Adrenal gland (tissue), 5 donors: ENCODE measurements at regions not wholly inside any gene's neighbourhood (a gene's known extent, or its start where the extent isn't known, plus 50 kb on each side); places are given as distances from the start of the nearest gene placed in this dataset.
A peak's percentile ranks its signal among the peaks of the same experiment; 100 is the strongest.

ENCODE experiments used
- CTCF ChIP-seq, 6 experiments: fragments of 450-650 bp in 4 of 6; fragments of 200-600 bp in 2 of 6; sonication (generic) in 1 of 6; IDR thresholded peaks; 1 replicate in 5 of 6; 2 replicates in 1 of 6; pipeline versions ENCODE4 v1.5.1 to v1.8.0; 2016 to 2021; ENCODE audit warnings: antibody characterized with exemption in 6 of 6, mild to moderate bottlenecking in 2 of 6, moderate library complexity in 1 of 6
- POLR2A ChIP-seq, 2 donors: fragments of 450-650 bp; IDR thresholded peaks; one replicate each; pipeline ENCODE4 v1.6.1; 2017; ENCODE audit warnings: antibody characterized with exemption in 2 of 2, mild to moderate bottlenecking in 2 of 2, moderate library complexity in 1 of 2
- donor health status: DM: no; HTN: no; CAD: no.

- TF ChIP-seq CTCF (IDR thresholded peaks at IDR 0.05) (peak in 2 of 6 experiments; percentile 20 to 25), POLR2A (IDR thresholded peaks at IDR 0.05) (no peak)
Observed at GRCh38 chr2:211033765-211034164, 477.4 kb downstream of the CPS1 start.
